Endodermal cell (in vitro differentiated cells): ENCODE measurements at regions not wholly inside any gene's neighbourhood (a gene's known extent, or its start where the extent isn't known, plus 50 kb on each side); places are given as distances from the start of the nearest gene placed in this dataset.

Experiments used
- DNase-seq: peaks from one replicate; pipeline ENCODE4 v3.0.0-alpha.2; 2017
- H3K27ac ChIP-seq: 2 replicates; pipeline ENCODE4 v1.5.1; 2013; ENCODE audit warnings: mild to moderate bottlenecking, low read depth, low read length, moderate library complexity
- H3K27me3 ChIP-seq: 2 replicates; pipeline ENCODE4 v1.6.1; 2013; ENCODE audit warnings: mild to moderate bottlenecking, low read length, moderate library complexity; ENCODE audit not compliant: insufficient read depth, control insufficient read depth, poor library complexity, severe bottlenecking
- H3K36me3 ChIP-seq: 2 replicates; pipeline ENCODE4 v1.7.0; 2013; ENCODE audit warnings: mild to moderate bottlenecking, low read length, moderate library complexity; ENCODE audit not compliant: control insufficient read depth, insufficient read depth
- H3K4me1 ChIP-seq: one replicate; pipeline ENCODE4 v1.7.0; 2013; ENCODE audit warnings: low read length; ENCODE audit not compliant: control insufficient read depth, insufficient read depth
- H3K4me3 ChIP-seq: 2 replicates; pipeline ENCODE4 v1.5.1; 2013; ENCODE audit warnings: mild to moderate bottlenecking, low read length, moderate library complexity
- H3K9ac ChIP-seq: 2 replicates; pipeline ENCODE4 v1.6.1; 2013; ENCODE audit warnings: mild to moderate bottlenecking, low read length, moderate library complexity; ENCODE audit not compliant: poor library complexity, severe bottlenecking; ENCODE audit errors: extremely low read depth
- H3K9me3 ChIP-seq: 2 replicates; pipeline ENCODE4 v1.6.1; 2013; ENCODE audit warnings: mild to moderate bottlenecking, low read length, moderate library complexity; ENCODE audit not compliant: control insufficient read depth
- H3K27ac Mint-ChIP-seq: 2 replicates; pipeline ENCODE4 v1.8.0; 2020; ENCODE audit warnings: mixed read lengths
- H3K27me3 Mint-ChIP-seq: 2 replicates; pipeline ENCODE4 v1.8.0; 2021; ENCODE audit warnings: mild to moderate bottlenecking, mixed read lengths; ENCODE audit not compliant: insufficient read depth
- H3K36me3 Mint-ChIP-seq: 2 replicates; pipeline ENCODE4 v1.8.0; 2020; ENCODE audit warnings: low read depth, mixed read lengths
- H3K4me1 Mint-ChIP-seq: 2 replicates; pipeline ENCODE4 v1.8.0; 2020; ENCODE audit warnings: mixed read lengths
- H3K4me3 Mint-ChIP-seq: 2 replicates; pipeline ENCODE4 v1.8.0; 2020; ENCODE audit warnings: mild to moderate bottlenecking, moderate library complexity, mixed read lengths
- H3K9me3 Mint-ChIP-seq: 2 replicates; pipeline ENCODE4 v1.8.0; 2020; ENCODE audit warnings: mild to moderate bottlenecking, mixed read lengths
- WGBS, 2 experiments: methylation state at CpG; one replicate each; pipeline versions ENCODE4 v1.1.5 to v1.1.7; 2013; ENCODE audit warnings: missing lambda C conversion rate in 2 of 2, mixed read lengths in 1 of 2; ENCODE audit not compliant: insufficient coverage in 1 of 2, insufficient read length in 1 of 2; 5-methylcytosine and 5-hydroxymethylcytosine counted together
- TF ChIP-seq, protein P1 (sequence below): fragments of 200-600 bp; sonication (generic); conservative IDR thresholded peaks from 2 replicates; pipeline ENCODE4 v1.5.0; 2021; ENCODE audit warnings: antibody characterized with exemption, mild to moderate bottlenecking

DNA sequence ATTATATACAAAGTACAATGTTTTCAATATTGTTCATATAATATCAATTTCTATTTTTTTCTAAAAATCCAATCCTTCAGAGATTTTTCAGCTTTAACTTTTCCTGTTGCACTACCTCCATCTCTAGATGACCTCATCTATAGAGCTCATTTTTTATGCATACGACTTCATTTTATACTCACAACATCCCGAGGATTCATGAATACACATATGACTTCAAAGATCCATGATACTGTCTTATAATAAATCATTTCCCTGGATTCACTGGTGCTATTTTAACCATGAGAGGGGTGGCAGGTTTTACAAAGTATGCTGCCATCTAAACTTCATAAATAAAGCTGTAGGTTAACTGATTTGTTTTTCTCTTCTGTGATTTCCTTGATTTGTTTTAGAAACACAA is 694.6 kb downstream of the EPHA4 start:
- Mint-ChIP-seq H3K4me3 (no peak overlapping the region), H3K36me3 (no peaks in the 10 kb centered on the region), H3K27ac (no peak overlapping the region), H3K4me1 (no peaks in the 10 kb centered on the region), H3K9me3 (peaks cover 4% of the 10 kb centered on the region), H3K27me3 (no peaks in the 10 kb centered on the region)
- Histone ChIP-seq H3K36me3 (no peaks in the 10 kb centered on the region), H3K27me3 (no peaks in the 10 kb centered on the region), H3K27ac (no peak overlapping the region), H3K9ac (no peak overlapping the region), H3K4me1 (no peaks in the 10 kb centered on the region), H3K9me3 (no peaks in the 10 kb centered on the region), H3K4me3 (no peak overlapping the region)
- DNase-seq: no peak
- 80 to 93% methylated on average over 1 to 2 of the region's 2 CpGs for WGBS, 2 experiments
- TF ChIP-seq, protein P1, sequence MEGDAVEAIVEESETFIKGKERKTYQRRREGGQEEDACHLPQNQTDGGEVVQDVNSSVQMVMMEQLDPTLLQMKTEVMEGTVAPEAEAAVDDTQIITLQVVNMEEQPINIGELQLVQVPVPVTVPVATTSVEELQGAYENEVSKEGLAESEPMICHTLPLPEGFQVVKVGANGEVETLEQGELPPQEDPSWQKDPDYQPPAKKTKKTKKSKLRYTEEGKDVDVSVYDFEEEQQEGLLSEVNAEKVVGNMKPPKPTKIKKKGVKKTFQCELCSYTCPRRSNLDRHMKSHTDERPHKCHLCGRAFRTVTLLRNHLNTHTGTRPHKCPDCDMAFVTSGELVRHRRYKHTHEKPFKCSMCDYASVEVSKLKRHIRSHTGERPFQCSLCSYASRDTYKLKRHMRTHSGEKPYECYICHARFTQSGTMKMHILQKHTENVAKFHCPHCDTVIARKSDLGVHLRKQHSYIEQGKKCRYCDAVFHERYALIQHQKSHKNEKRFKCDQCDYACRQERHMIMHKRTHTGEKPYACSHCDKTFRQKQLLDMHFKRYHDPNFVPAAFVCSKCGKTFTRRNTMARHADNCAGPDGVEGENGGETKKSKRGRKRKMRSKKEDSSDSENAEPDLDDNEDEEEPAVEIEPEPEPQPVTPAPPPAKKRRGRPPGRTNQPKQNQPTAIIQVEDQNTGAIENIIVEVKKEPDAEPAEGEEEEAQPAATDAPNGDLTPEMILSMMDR: no peak

DNA sequence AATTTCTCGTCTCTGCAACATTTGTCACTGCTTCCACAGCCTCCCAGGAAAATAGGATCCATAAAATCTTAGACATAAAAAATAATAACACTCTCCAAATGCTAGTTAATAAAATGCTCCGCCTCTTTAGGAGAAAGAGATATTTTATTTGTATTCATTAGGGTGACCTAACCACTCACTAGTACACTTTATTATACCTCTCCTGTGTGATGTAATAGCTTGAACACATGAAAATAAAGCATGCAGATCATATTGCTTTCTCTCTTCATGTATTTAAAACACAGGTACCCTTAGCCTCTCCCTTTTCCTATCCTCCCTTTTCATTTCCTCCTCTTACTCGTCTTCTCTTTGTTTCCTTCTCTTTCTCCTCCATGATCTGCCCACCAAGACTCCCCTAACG is 694.2 kb downstream of the EPHA4 start:
- TF ChIP-seq, protein P1: no peak
- H3K9me3 ChIP-seq: no peaks in the 10 kb centered on the region
- no peaks in the 10 kb centered on the region for H3K27me3 ChIP-seq
- H3K36me3 ChIP-seq: no peaks in the 10 kb centered on the region
- Mint-ChIP-seq H3K9me3 (peaks cover 4% of the 10 kb centered on the region), H3K27me3 (no peaks in the 10 kb centered on the region), H3K4me1 (no peaks in the 10 kb centered on the region), H3K27ac (no peak overlapping the region), H3K36me3 (no peaks in the 10 kb centered on the region), H3K4me3 (no peak overlapping the region)
- H3K27ac ChIP-seq: no peak overlapping the region
- H3K4me1 ChIP-seq: no peaks in the 10 kb centered on the region
- DNase-seq: no peak
- 94% methylated on average over 3 of the region's 4 CpGs; no CpG with 5 or more reads in 1 of the 2 experiments for WGBS, 2 experiments
- H3K9ac ChIP-seq: no peak overlapping the region
- H3K4me3 ChIP-seq: no peak overlapping the region

DNA sequence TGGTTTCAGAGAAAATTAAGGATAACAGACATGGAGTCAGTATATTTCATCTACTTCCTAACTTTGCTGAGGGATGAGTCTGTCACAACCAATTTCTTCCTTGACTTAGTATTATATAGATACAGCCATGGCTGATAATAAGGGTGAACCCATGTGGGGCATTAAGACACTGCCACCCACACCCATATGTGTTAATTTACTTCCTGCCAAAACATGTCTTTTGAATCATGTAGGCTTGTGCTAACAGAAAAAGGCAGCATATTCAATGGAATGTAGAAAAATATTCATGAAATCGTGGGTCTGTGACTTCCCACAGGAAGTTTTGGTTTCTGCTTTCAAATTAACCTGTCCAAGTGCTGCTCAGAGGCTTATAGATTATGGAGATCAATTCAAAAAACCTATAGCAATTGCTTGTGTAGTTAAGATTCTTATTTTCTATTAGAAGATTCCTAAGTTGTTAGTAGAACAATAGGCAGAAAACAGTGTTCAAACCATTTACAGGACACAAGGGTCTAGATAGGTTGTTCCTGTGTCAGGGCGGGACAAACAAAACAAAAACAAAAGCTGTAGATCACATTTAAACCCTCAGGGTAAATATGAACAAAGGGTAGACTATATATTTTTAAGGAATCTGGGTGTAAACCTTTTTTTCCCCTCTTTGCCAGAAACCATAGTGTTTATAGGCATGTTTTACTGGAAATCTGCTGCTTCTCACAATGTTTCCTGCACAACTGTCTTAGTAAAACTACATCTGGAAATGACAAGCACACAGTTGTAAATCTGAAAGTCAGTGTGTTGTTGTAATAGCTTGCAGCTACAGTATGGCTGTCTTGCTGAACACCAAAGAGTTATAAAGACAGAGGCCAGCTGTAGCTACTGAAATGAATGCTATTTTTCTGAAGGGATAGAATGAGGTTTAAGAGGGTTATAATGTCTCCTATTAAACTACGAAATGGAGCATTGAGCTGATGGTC is 691.2 kb downstream of the EPHA4 start:
- no peaks in the 10 kb centered on the region for H3K36me3 Mint-ChIP-seq
- H3K4me3 Mint-ChIP-seq: no peak overlapping the region
- Histone ChIP-seq H3K9me3 (peaks cover under 1% of the 10 kb centered on the region), H3K9ac (no peak overlapping the region), H3K27me3 (no peaks in the 10 kb centered on the region), H3K4me1 (no peaks in the 10 kb centered on the region), H3K36me3 (no peaks in the 10 kb centered on the region), H3K27ac (no peak overlapping the region), H3K4me3 (no peak overlapping the region)
- no peaks in the 10 kb centered on the region for H3K9me3 Mint-ChIP-seq
- H3K4me1 Mint-ChIP-seq: peaks cover 7% of the 10 kb centered on the region
- no peak overlapping the region for H3K27ac Mint-ChIP-seq
- TF ChIP-seq, protein P1: no peak
- no peak for DNase-seq
- 91 to 92% methylated on average over 1 to 3 of the region's 3 CpGs for WGBS, 2 experiments
- H3K27me3 Mint-ChIP-seq: no peaks in the 10 kb centered on the region
